K562 (cell line): ENCODE measurements at regions not wholly inside any gene's neighbourhood (a gene's known extent, or its start where the extent isn't known, plus 50 kb on each side); places are given as distances from the start of the nearest gene placed in this dataset.

Experiments
- CREM ChIP-seq: IDR thresholded peaks from 2 replicates; pipeline ENCODE4 v1.6.1; 2014; ENCODE audit warnings: antibody characterized with exemption, low read depth
- CTCF ChIP-seq, 3 experiments: IDR thresholded peaks in 2 of 3; conservative IDR thresholded peaks in 1 of 3; 2 replicates each; pipeline ENCODE4 v1.5.1; 2011 to 2012; ENCODE audit warnings: low read length in 3 of 3, mild to moderate bottlenecking in 3 of 3, control low read depth in 2 of 3, improper control_type of control experiment in 1 of 3, inconsistent platforms in 1 of 3, low read depth in 1 of 3, mixed read lengths in 1 of 3, moderate library complexity in 1 of 3; ENCODE audit not compliant: insufficient read depth in 2 of 3
- DPF2 ChIP-seq: fragments of 450-650 bp; IDR thresholded peaks from 2 replicates; pipeline ENCODE4 v1.6.1; 2016
- FOSL1 ChIP-seq: fragments of 200-800 bp; sonication (Bioruptor generic); conservative IDR thresholded peaks from 2 replicates; pipeline ENCODE4 v1.6.1; 2016; ENCODE audit warnings: missing genetic modification characterization, missing compliant biosample characterization
- MAFG ChIP-seq: fragments of 450-650 bp; conservative IDR thresholded peaks from 2 replicates; pipeline ENCODE4 v1.6.1; 2016; ENCODE audit warnings: missing genetic modification characterization, missing compliant biosample characterization
- NFIC ChIP-seq: fragments of 450-650 bp; IDR thresholded peaks from 2 replicates; pipeline ENCODE4 v1.6.1; 2017; ENCODE audit warnings: mild to moderate bottlenecking, inconsistent platforms

- no peak for TF ChIP-seq MAFG (tag)
- no peak for TF ChIP-seq CTCF (IDR thresholded peaks at IDR 0.05 in 2 of 3, conservative IDR thresholded peaks at IDR 0.05 in 1 of 3; ENCODE audit: insufficient read depth in 2 of 3, low read depth in 1 of 3, low read length in 3 of 3)
- TF ChIP-seq FOSL1 (tag) = no peak
- no peak for TF ChIP-seq CREM
- TF ChIP-seq NFIC = no peak
- no peak for TF ChIP-seq DPF2
These were observed 183.6 kb downstream of the PLPP3 start for GRCh38 chr1:56395776-56396175.
